H9 (cell line): ENCODE measurements at regions not wholly inside any gene's neighbourhood (a gene's known extent, or its start where the extent isn't known, plus 50 kb on each side); places are given as distances from the start of the nearest gene placed in this dataset.

ENCODE experiments used
- DNase-seq: peaks from one replicate; pipeline ENCODE4 v3.0.0-alpha.2; 2017
- H2AFZ ChIP-seq: one replicate; pipeline ENCODE4 v1.6.1; 2013; ENCODE audit warnings: mild to moderate bottlenecking, low read length, control low read depth, moderate library complexity
- H2AK5ac ChIP-seq: 2 replicates; pipeline ENCODE4 v1.6.1; 2013; ENCODE audit warnings: low read length, control low read depth, mixed read lengths; ENCODE audit not compliant: insufficient read length
- H2BK120ac ChIP-seq: one replicate; pipeline ENCODE4 v1.6.1; 2013; ENCODE audit warnings: low read depth, mild to moderate bottlenecking, low read length, control low read depth, inconsistent platforms; ENCODE audit not compliant: poor library complexity, severe bottlenecking
- H2BK12ac ChIP-seq: 2 replicates; pipeline ENCODE4 v1.6.1; 2013; ENCODE audit warnings: low read length, control low read depth, mixed read lengths, low read depth; ENCODE audit not compliant: insufficient read length
- H2BK15ac ChIP-seq: 2 replicates; pipeline ENCODE4 v1.6.1; 2013; ENCODE audit warnings: low read depth, low read length, control low read depth
- H2BK20ac ChIP-seq: one replicate; pipeline ENCODE4 v1.6.1; 2013; ENCODE audit warnings: low read depth, mild to moderate bottlenecking, low read length, control low read depth, inconsistent platforms; ENCODE audit not compliant: poor library complexity, severe bottlenecking
- H2BK5ac ChIP-seq: 2 replicates; pipeline ENCODE4 v1.6.1; 2013; ENCODE audit warnings: low read length, control low read depth, mixed read lengths; ENCODE audit not compliant: insufficient read length
- H3K14ac ChIP-seq: 2 replicates; pipeline ENCODE4 v1.6.1; 2013; ENCODE audit warnings: low read length, control low read depth; ENCODE audit not compliant: insufficient read depth
- H3K18ac ChIP-seq: 2 replicates; pipeline ENCODE4 v1.6.1; 2013; ENCODE audit warnings: low read depth, mild to moderate bottlenecking, mixed read lengths, low read length, control low read depth; ENCODE audit not compliant: insufficient read length
- H3K23ac ChIP-seq: 2 replicates; pipeline ENCODE4 v1.6.1; 2013; ENCODE audit warnings: low read length, control low read depth, mixed read lengths, low read depth; ENCODE audit not compliant: insufficient read length
- H3K23me2 ChIP-seq: 2 replicates; pipeline ENCODE4 v1.6.1; 2013; ENCODE audit warnings: low read depth, mild to moderate bottlenecking, mixed read lengths, low read length, control low read depth; ENCODE audit not compliant: insufficient read length, poor library complexity, severe bottlenecking
- H3K27ac ChIP-seq: 2 replicates; pipeline ENCODE4 v1.5.1; 2013; ENCODE audit warnings: low read length, control low read depth, mixed read lengths, low read depth; ENCODE audit not compliant: insufficient read length
- H3K27me3 ChIP-seq: 2 replicates; pipeline ENCODE4 v1.6.1; 2013; ENCODE audit warnings: low read length, control low read depth, inconsistent platforms; ENCODE audit not compliant: insufficient read depth
- H3K4ac ChIP-seq: 2 replicates; pipeline ENCODE4 v1.6.1; 2013; ENCODE audit warnings: low read depth, mild to moderate bottlenecking, control low read depth, inconsistent platforms, low read length, moderate library complexity
- H3K4me1 ChIP-seq: 2 replicates; pipeline ENCODE4 v1.6.1; 2013; ENCODE audit warnings: low read length, control low read depth, inconsistent platforms; ENCODE audit not compliant: insufficient read depth
- H3K4me2 ChIP-seq: 2 replicates; pipeline ENCODE4 v1.6.1; 2013; ENCODE audit warnings: low read length, control low read depth, mixed read lengths; ENCODE audit not compliant: insufficient read length, insufficient read depth
- H3K56ac ChIP-seq: 2 replicates; pipeline ENCODE4 v1.6.1; 2013; ENCODE audit warnings: low read depth, mild to moderate bottlenecking, mixed read lengths, low read length, control low read depth; ENCODE audit not compliant: insufficient read length
- H3K79me1 ChIP-seq: 2 replicates; pipeline ENCODE4 v1.6.1; 2013; ENCODE audit warnings: low read depth, mild to moderate bottlenecking, moderate library complexity, low read length, control low read depth, inconsistent platforms; ENCODE audit not compliant: insufficient read depth, poor library complexity, severe bottlenecking
- H3K79me2 ChIP-seq: 2 replicates; pipeline ENCODE4 v1.6.1; 2013; ENCODE audit warnings: low read length, control low read depth, inconsistent platforms; ENCODE audit not compliant: insufficient read depth
- H3K9ac ChIP-seq: 2 replicates; pipeline ENCODE4 v1.6.1; 2013; ENCODE audit warnings: low read length, control low read depth, mixed read lengths; ENCODE audit not compliant: insufficient read length; ENCODE audit errors: extremely low read depth
- H3K9me3 ChIP-seq: one replicate; pipeline ENCODE4 v1.6.1; 2013; ENCODE audit warnings: low read depth, low read length, inconsistent platforms; ENCODE audit not compliant: control insufficient read depth
- H3T11ph ChIP-seq: one replicate; pipeline ENCODE4 v1.6.1; 2013; ENCODE audit warnings: mild to moderate bottlenecking, low read length, control low read depth, inconsistent platforms
- H4K20me1 ChIP-seq: one replicate; pipeline ENCODE4 v1.6.1; 2013; ENCODE audit not compliant: control insufficient read depth, insufficient read length, insufficient read depth
- H4K5ac ChIP-seq: 2 replicates; pipeline ENCODE4 v1.6.1; 2013; ENCODE audit warnings: low read depth, mild to moderate bottlenecking, mixed read lengths, low read length, control low read depth; ENCODE audit not compliant: insufficient read length
- H4K8ac ChIP-seq: replicated peaks from 2 replicates; pipeline ENCODE4 v1.6.1; 2013; ENCODE audit warnings: low read length, control low read depth, mixed read lengths, low read depth; ENCODE audit not compliant: insufficient read length
- H4K91ac ChIP-seq: 2 replicates; pipeline ENCODE4 v1.6.1; 2013; ENCODE audit warnings: low read depth, mild to moderate bottlenecking, moderate library complexity, mixed read lengths, low read length, control low read depth; ENCODE audit not compliant: insufficient read length
- H3K27ac Mint-ChIP-seq, 3 experiments: 2 replicates in 2 of 3; 3 replicates in 1 of 3; pipeline ENCODE4 v1.8.0; 2020 to 2021; ENCODE audit warnings: mixed read lengths in 3 of 3, mild to moderate bottlenecking in 1 of 3, moderate library complexity in 1 of 3
- H3K27me3 Mint-ChIP-seq: 2 replicates; pipeline ENCODE4 v1.8.0; 2021; ENCODE audit warnings: low read depth, mild to moderate bottlenecking, moderate library complexity, mixed read lengths
- H3K36me3 Mint-ChIP-seq, 3 experiments: 2 replicates in 2 of 3; 3 replicates in 1 of 3; pipeline ENCODE4 v1.8.0; 2020 to 2021; ENCODE audit warnings: low read depth in 3 of 3, mixed read lengths in 3 of 3; ENCODE audit not compliant: insufficient read depth in 1 of 3
- H3K4me1 Mint-ChIP-seq, 2 experiments: 2 replicates each; pipeline ENCODE4 v1.8.0; 2020; ENCODE audit warnings: mixed read lengths in 2 of 2
- H3K4me3 Mint-ChIP-seq, 2 experiments: 2 replicates in 1 of 2; 3 replicates in 1 of 2; pipeline ENCODE4 v1.8.0; 2020 to 2021; ENCODE audit warnings: mild to moderate bottlenecking in 2 of 2, mixed read lengths in 2 of 2, moderate library complexity in 1 of 2
- H3K9me3 Mint-ChIP-seq, 2 experiments: 2 replicates in 1 of 2; 3 replicates in 1 of 2; pipeline ENCODE4 v1.8.0; 2020; ENCODE audit warnings: mild to moderate bottlenecking in 2 of 2, mixed read lengths in 2 of 2, moderate library complexity in 1 of 2
- CTCF ChIP-seq: fragments of 200-600 bp; sonication (generic); conservative IDR thresholded peaks from 3 replicates; pipeline ENCODE4 v1.8.0; 2021; ENCODE audit warnings: antibody characterized with exemption, mild to moderate bottlenecking
- WGBS: extraction: QIAGEN DNeasy Blood & Tissue Kit; methylation state at CpG from one replicate; pipeline ENCODE4 v1.1.7; 2013; ENCODE audit warnings: missing lambda C conversion rate, low lambda C conversion rate, mixed read lengths; ENCODE audit not compliant: insufficient read length; ENCODE audit errors: extremely low coverage; 5-methylcytosine and 5-hydroxymethylcytosine counted together

GRCh38 chr12:58539295-58539694 lies 381.0 kb downstream of the LRIG3 start:
- no peak overlapping the region for H2BK5ac ChIP-seq
- no peak overlapping the region for H3K23ac ChIP-seq
- no peak overlapping the region for H3K9ac ChIP-seq
- TF ChIP-seq CTCF, result no peak
- no peak overlapping the region for H3K56ac ChIP-seq
- no peaks in the 10 kb centered on the region for H4K20me1 ChIP-seq
- no peak overlapping the region for H3K4me2 ChIP-seq
- no peak overlapping the region for H4K91ac ChIP-seq
- Mint-ChIP-seq H3K27me3 (no peaks in the 10 kb centered on the region), H3K4me1 (peaks cover 23 to 39% of the 10 kb centered on the region in 2 experiments), H3K36me3 (peaks cover 0 to 11% (median 4%) of the 10 kb centered on the region in 3 experiments; a peak in 4 of 7 replicates), H3K9me3 (peaks cover 3 to 7% of the 10 kb centered on the region in 2 experiments; a peak in 4 of 5 replicates), H3K27ac (no peak overlapping the region), H3K4me3 (no peak overlapping the region)
- no peak overlapping the region for H3K14ac ChIP-seq
- H3K9me3 ChIP-seq, result no peaks in the 10 kb centered on the region
- no peak overlapping the region for H4K5ac ChIP-seq
- H2AFZ ChIP-seq, result no peak overlapping the region
- no peak overlapping the region for H3K27ac ChIP-seq
- no peak overlapping the region for H2BK20ac ChIP-seq
- H2BK15ac ChIP-seq, result no peak overlapping the region
- H3K18ac ChIP-seq, result no peak overlapping the region
- no peak overlapping the region for H2BK12ac ChIP-seq
- WGBS, result no CpG with 5 or more reads among the region's 4 CpGs
- no peak for DNase-seq
- H4K8ac ChIP-seq, result no peak overlapping the region
- H2AK5ac ChIP-seq, result no peak overlapping the region
- no peaks in the 10 kb centered on the region for H3K79me2 ChIP-seq
- no peaks in the 10 kb centered on the region for H3K23me2 ChIP-seq
- no peak overlapping the region for H3T11ph ChIP-seq
- H3K79me1 ChIP-seq, result no peaks in the 10 kb centered on the region
- peaks cover 3% of the 10 kb centered on the region; the same call in 1 of the 2 replicates for H3K4me1 ChIP-seq
- H3K4ac ChIP-seq, result no peak overlapping the region
- H3K27me3 ChIP-seq, result no peaks in the 10 kb centered on the region
- no peak overlapping the region for H2BK120ac ChIP-seq
